ENCODE measurements at regions not wholly inside any gene's neighbourhood (a gene's known extent, or its start where the extent isn't known, plus 50 kb on each side); places are given as distances from the start of the nearest gene placed in this dataset.

DNA sequence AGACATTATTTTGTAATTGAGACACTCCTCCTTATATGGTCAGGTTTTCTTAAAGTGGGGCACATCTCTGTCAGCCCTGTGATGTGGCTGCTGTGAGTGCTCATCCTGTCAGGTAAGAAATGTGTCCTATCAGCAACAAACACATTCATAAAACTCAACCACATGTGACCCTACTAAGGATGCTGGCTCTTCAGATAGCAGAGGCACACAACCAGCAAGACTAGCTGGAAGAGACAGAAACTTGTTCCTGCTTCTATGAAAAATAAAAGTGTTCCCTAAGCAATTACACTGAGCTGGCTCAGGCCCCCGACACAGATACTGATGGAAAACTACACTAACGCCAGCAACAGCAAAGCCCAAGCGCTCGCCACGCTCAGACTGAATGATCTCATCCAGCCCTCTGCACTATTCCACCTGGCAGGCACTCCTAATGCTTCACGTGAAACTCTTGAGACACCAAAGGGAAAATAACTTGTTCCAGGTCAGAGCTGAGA lies 49.8 kb upstream of the CYP2D6 start:
- TF ChIP-seq, protein P1, sequence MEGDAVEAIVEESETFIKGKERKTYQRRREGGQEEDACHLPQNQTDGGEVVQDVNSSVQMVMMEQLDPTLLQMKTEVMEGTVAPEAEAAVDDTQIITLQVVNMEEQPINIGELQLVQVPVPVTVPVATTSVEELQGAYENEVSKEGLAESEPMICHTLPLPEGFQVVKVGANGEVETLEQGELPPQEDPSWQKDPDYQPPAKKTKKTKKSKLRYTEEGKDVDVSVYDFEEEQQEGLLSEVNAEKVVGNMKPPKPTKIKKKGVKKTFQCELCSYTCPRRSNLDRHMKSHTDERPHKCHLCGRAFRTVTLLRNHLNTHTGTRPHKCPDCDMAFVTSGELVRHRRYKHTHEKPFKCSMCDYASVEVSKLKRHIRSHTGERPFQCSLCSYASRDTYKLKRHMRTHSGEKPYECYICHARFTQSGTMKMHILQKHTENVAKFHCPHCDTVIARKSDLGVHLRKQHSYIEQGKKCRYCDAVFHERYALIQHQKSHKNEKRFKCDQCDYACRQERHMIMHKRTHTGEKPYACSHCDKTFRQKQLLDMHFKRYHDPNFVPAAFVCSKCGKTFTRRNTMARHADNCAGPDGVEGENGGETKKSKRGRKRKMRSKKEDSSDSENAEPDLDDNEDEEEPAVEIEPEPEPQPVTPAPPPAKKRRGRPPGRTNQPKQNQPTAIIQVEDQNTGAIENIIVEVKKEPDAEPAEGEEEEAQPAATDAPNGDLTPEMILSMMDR (conservative IDR thresholded peaks at IDR 0.05; ENCODE audit: low read depth, low read length), result no peak
- DNase-seq (ENCODE audit: low read depth), result peak; percentile 67

More for the DNA sequence above, 49.8 kb upstream of the CYP2D6 start:
- no peak overlapping the region for H3K4me3 ChIP-seq (ENCODE audit: low read depth, low read length)
